ENCODE measurements at regions not wholly inside any gene's neighbourhood (a gene's known extent, or its start where the extent isn't known, plus 50 kb on each side); places are given as distances from the start of the nearest gene placed in this dataset.

- no peak overlapping the region for H3K27ac ChIP-seq (ENCODE audit: low read length)
These were observed 51.3 kb downstream of the TET3 start for GRCh38 chr2:74036010-74036409.

DNA sequence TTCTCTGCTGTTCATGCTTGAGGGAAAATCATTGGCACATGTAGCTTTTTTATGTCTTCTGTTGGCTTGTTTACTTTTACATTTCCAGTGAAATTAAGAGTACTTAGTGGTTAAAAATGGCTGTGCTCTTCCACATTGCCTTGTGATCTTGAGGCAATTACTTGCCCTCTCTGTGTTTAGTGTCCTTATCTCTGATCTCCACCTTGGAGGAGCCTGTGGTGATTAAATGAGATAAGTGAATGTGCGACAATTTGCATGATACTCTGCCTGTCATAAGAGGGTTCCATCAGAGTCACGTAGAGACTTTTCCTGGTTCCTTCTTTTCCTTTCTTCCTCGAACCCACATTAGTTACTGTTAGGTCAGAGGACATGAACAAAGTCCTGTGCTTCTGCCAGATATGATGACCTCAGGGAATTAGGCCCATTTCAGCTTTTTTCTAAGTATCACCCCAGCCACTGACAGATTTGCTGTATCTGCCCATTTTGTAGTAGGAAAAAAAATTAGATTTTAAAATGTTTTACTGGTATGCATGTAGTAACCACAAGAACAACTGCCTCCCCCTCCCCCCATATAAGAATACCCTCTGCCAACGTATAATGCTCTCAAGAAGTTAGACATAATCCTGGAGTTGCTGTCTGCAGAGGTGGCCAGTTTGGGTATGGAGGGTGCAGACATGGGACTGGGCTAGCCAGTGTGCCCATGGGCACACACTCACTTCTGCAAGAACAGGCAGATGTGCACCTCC lies 51.9 kb downstream of the TET3 start:
- no peaks in the 10 kb centered on the region for H3K36me3 ChIP-seq (ENCODE audit: control insufficient read depth, insufficient read depth, low read length)
- no peak overlapping the region for H3K27ac ChIP-seq (ENCODE audit: low read length)
- H3K27me3 ChIP-seq (ENCODE audit: control insufficient read depth, insufficient read depth, low read length) = no peaks in the 10 kb centered on the region
- Mint-ChIP-seq H3K27ac (peak overlapping the region; percentile 66 to 70), H3K4me1 (peaks cover 88 to 92% of the 10 kb centered on the region in 2 donors), H3K27me3 (ENCODE audit: low read depth in 2 of 2) (no peaks in the 10 kb centered on the region), H3K36me3 (no peaks in the 10 kb centered on the region), H3K9me3 (no peaks in the 10 kb centered on the region), H3K4me3 (peak overlapping the region; percentile 69)
- DNase-seq = no peak
- intact Hi-C loops (cut with micrococcal nuclease) = no loop called here
- no peaks in the 10 kb centered on the region for H3K9me3 ChIP-seq (ENCODE audit: control insufficient read depth, insufficient read depth, low read length)
- peaks cover 68% of the 10 kb centered on the region for H3K4me1 ChIP-seq (ENCODE audit: control insufficient read depth, insufficient read depth, low read length)
- no peak for TF ChIP-seq CTCF (IDR thresholded peaks at IDR 0.05)
- no peak for ATAC-seq
- H3K4me3 ChIP-seq (ENCODE audit: low read length) = no peak overlapping the region
- 46% methylated on average over 4 of the region's 4 CpGs for WGBS (ENCODE audit: insufficient coverage)

More at GRCh38 chr2:74036010-74036409, 51.3 kb downstream of the TET3 start:
- Histone ChIP-seq H3K36me3 (ENCODE audit: control insufficient read depth, insufficient read depth, low read length) (no peaks in the 10 kb centered on the region), H3K9me3 (ENCODE audit: control insufficient read depth, insufficient read depth, low read length) (no peaks in the 10 kb centered on the region), H3K4me3 (ENCODE audit: low read length) (no peak overlapping the region), H3K27me3 (ENCODE audit: control insufficient read depth, insufficient read depth, low read length) (no peaks in the 10 kb centered on the region), H3K4me1 (ENCODE audit: control insufficient read depth, insufficient read depth, low read length) (peaks cover 70% of the 10 kb centered on the region)
- no peak for TF ChIP-seq CTCF (IDR thresholded peaks at IDR 0.05)
- Mint-ChIP-seq H3K27ac (peak overlapping the region; percentile 66 to 70), H3K9me3 (no peaks in the 10 kb centered on the region), H3K36me3 (no peaks in the 10 kb centered on the region), H3K4me3 (peak overlapping the region; percentile 69), H3K27me3 (ENCODE audit: low read depth in 2 of 2) (no peaks in the 10 kb centered on the region), H3K4me1 (peaks cover 88 to 91% of the 10 kb centered on the region in 2 donors)
- intact Hi-C loops (cut with micrococcal nuclease) = no loop called here
- 70% methylated on average over 4 of the region's 7 CpGs for WGBS (ENCODE audit: insufficient coverage)
- DNase-seq (no peak), ATAC-seq (no peak)

DNA sequence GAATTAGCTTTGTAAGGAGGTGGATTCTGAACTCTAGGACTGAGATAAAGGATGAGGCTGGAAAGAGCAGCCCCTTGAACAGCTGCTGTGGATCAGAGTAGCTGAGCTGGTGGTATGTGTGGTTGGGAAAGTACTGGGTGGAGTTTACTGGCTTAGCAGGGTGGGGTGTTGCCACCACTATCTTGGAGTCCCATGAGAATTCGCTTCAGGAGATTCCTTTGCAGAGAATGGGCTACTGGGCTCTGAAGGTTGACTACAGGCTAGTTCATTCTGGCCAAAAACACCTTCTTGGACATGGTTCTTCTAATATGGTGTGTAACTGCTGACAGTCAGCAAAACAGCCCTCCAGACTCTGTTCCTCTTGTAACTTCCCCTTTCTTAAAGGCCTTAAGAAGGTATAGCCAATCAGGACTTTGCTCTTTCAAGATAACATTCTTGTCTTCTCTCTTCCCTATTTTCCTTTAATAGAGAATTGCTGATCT lies 52.7 kb downstream of the TET3 start:
- Histone ChIP-seq H3K27ac (ENCODE audit: low read length) (peak overlapping the region; percentile 17), H3K4me3 (ENCODE audit: low read length) (no peak overlapping the region), H3K27me3 (ENCODE audit: control insufficient read depth, insufficient read depth, low read length) (no peaks in the 10 kb centered on the region), H3K9me3 (ENCODE audit: control insufficient read depth, insufficient read depth, low read length) (no peaks in the 10 kb centered on the region), H3K4me1 (ENCODE audit: control insufficient read depth, insufficient read depth, low read length) (peaks cover 64% of the 10 kb centered on the region), H3K36me3 (ENCODE audit: control insufficient read depth, insufficient read depth, low read length) (no peaks in the 10 kb centered on the region)
- Mint-ChIP-seq H3K27me3 (ENCODE audit: low read depth in 2 of 2) (no peaks in the 10 kb centered on the region), H3K4me3 (peak overlapping the region; percentile 69), H3K27ac (peak overlapping the region; percentile 66 to 70), H3K36me3 (no peaks in the 10 kb centered on the region), H3K4me1 (peaks cover 88 to 92% of the 10 kb centered on the region in 2 donors), H3K9me3 (no peaks in the 10 kb centered on the region)
- WGBS (ENCODE audit: insufficient coverage) = 12% methylated on average over 1 of the region's 1 CpG
- ATAC-seq (peak; percentile 22 to 74 (median 46)), DNase-seq (peak in 1 of 2 donors; percentile 36)
- TF ChIP-seq CTCF (IDR thresholded peaks at IDR 0.05) = no peak
- intact Hi-C loops (cut with micrococcal nuclease) = no loop called here
